Stimulated activated naive CD8-positive, alpha-beta T cell treated with anti-CD3 and anti-CD28 coated beads, Interleukin-15, amount 100 ng/mL, for 72 hours (primary cell): ENCODE measurements at regions not wholly inside any gene's neighbourhood (a gene's known extent, or its start where the extent isn't known, plus 50 kb on each side); places are given as distances from the start of the nearest gene placed in this dataset.

Experiments
- ATAC-seq: fragments of 150-1000 bp; cut with Tn5 transposase; 2 replicates; pipeline ENCODE4 v1.10.0; 2021; ENCODE audit warnings: mild to moderate bottlenecking, moderate library complexity
- DNase-seq, 2 donors: peaks; one replicate each; pipeline ENCODE4 v3.0.0; 2021 to 2022
- H3K27ac Mint-ChIP-seq, 2 donors: one replicate each; pipeline ENCODE4 v1.8.0; 2022; ENCODE audit warnings: mild to moderate bottlenecking in 2 of 2, mixed read lengths in 2 of 2, moderate library complexity in 2 of 2
- H3K27me3 Mint-ChIP-seq: one replicate; pipeline ENCODE4 v1.8.0; 2022; ENCODE audit warnings: mixed read lengths
- H3K4me1 Mint-ChIP-seq: one replicate; pipeline ENCODE4 v1.8.0; 2022; ENCODE audit warnings: mild to moderate bottlenecking, mixed read lengths
- H3K4me3 Mint-ChIP-seq, 2 donors: one replicate each; pipeline ENCODE4 v1.8.0; 2022; ENCODE audit warnings: mild to moderate bottlenecking in 2 of 2, mixed read lengths in 2 of 2, moderate library complexity in 1 of 2
- H3K9me3 Mint-ChIP-seq, 2 donors: one replicate each; pipeline ENCODE4 v1.8.0; 2022; ENCODE audit warnings: mixed read lengths in 2 of 2

GRCh38 chr12:92046557-92047392 is 98.9 kb downstream of the BTG1 start:
- Mint-ChIP-seq H3K9me3 (no peaks in the 10 kb centered on the region), H3K27ac (peak overlapping the region in 1 of 2 donors; percentile 40), H3K4me1 (peaks cover 64% of the 10 kb centered on the region), H3K4me3 (peak overlapping the region; percentile 26 to 48), H3K27me3 (no peaks in the 10 kb centered on the region)
- ATAC-seq = no peak
- no peak for DNase-seq

DNA sequence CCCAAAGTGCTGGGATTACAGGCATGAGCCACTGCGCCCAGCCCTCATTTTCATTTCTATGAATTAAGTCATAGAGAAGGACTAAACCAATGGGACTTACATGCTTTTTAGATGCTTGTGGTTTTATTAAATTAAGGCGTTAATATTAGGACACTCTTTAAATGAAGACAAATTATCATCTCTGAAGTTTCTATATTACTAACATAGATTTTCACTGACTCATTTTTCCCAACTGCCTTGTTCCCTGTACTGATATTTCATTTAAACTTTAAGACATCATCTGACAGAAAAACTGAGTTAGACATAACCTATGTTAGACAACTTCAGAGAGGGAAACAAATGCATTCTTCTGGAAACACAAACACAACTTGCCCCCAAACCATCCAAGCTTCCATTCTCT is 99.8 kb downstream of the BTG1 start:
- peak; percentile 75 for ATAC-seq

GRCh38 chr12:92044435-92044834 is 101.2 kb downstream of the BTG1 start:
- no peaks in the 10 kb centered on the region for H3K27me3 Mint-ChIP-seq
- DNase-seq (no peak), ATAC-seq (no peak)
- H3K9me3 Mint-ChIP-seq = no peaks in the 10 kb centered on the region
- H3K4me1 Mint-ChIP-seq = peaks cover 73% of the 10 kb centered on the region
- peak overlapping the region; percentile 4 to 7 for H3K4me3 Mint-ChIP-seq
- H3K27ac Mint-ChIP-seq = peak overlapping the region in 1 of 2 donors; percentile 27

More for the DNA sequence above, 99.8 kb downstream of the BTG1 start:
- peaks cover 64% of the 10 kb centered on the region for H3K4me1 Mint-ChIP-seq
- peak in 1 of 2 donors; percentile 46 for DNase-seq
- peak overlapping the region; percentile 35 to 48 for H3K4me3 Mint-ChIP-seq
- no peaks in the 10 kb centered on the region for H3K9me3 Mint-ChIP-seq
- H3K27me3 Mint-ChIP-seq = no peaks in the 10 kb centered on the region
- peak overlapping the region in 1 of 2 donors; percentile 62 for H3K27ac Mint-ChIP-seq

DNA sequence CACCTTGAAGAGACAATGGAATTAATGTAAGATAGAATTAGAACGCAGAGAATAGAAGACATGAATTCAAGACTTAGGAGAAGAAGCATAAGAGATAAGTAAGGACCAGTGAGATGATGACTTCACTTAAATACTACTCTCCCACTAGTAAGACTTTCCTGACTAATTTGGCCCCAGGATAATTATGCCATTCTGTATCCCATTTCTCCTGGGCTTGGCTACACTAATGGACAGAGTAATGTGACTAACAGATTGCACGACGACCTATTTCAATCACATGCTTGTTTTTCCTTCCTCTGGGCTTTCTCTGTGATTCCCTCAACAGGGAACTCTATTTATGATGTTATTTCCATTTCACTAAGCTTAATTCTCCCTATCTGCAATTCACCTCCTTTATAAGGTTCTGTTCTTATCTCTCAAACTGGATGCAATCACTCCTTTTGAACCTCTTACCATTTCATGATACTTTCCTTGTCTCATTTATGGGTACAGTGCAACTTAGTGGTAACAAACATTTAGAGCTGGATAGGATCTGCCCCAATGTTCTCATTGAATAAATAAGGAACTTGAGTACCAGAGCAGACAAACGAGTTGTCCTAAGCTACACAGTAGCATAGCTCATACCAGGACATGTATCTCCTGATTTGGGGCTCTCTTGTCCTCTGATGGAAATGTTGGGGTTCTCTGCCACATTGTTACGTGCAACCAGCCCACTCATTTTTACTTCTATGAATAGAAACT is 102.7 kb downstream of the BTG1 start:
- H3K27me3 Mint-ChIP-seq = no peaks in the 10 kb centered on the region
- DNase-seq = no peak
- peak overlapping the region in 1 of 2 donors; percentile 6 for H3K4me3 Mint-ChIP-seq
- peaks cover 77% of the 10 kb centered on the region for H3K4me1 Mint-ChIP-seq
- ATAC-seq = no peak
- no peaks in the 10 kb centered on the region for H3K9me3 Mint-ChIP-seq
- H3K27ac Mint-ChIP-seq = peak overlapping the region in 1 of 2 donors; percentile 55

DNA sequence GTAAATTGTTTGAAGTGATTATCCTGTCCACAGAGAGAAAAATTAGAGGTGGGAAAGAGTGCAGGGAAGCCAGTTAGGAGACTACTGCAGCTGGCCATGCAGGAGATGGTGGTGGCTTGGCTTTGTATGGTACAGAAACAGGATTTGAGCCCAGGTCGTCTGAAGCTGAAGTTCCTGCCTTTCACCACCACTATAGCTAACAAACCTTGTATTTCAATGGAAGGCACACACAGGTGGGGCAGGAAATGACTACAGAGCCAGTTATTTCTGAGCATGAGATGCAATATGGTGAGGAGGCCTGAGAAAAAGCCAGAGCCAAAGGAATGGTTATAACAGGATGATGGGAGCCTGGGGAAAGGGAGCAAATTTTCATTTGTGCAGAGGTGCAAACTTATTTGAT is 103.9 kb downstream of the BTG1 start:
- peak; percentile 61 for ATAC-seq
- peak in 1 of 2 donors; percentile 18 for DNase-seq
- Mint-ChIP-seq H3K4me1 (peaks cover 82% of the 10 kb centered on the region), H3K4me3 (no peak overlapping the region), H3K27ac (peak overlapping the region in 1 of 2 donors; percentile 50), H3K9me3 (no peaks in the 10 kb centered on the region), H3K27me3 (no peaks in the 10 kb centered on the region)

- ATAC-seq (no peak), DNase-seq (no peak)
- Mint-ChIP-seq H3K27ac (no peak overlapping the region), H3K4me1 (peaks cover 90% of the 10 kb centered on the region), H3K27me3 (no peaks in the 10 kb centered on the region), H3K9me3 (no peaks in the 10 kb centered on the region), H3K4me3 (peak overlapping the region; percentile 27 to 69)
These were observed 106.6 kb downstream of the BTG1 start for GRCh38 chr12:92039046-92039445.

- Mint-ChIP-seq H3K27me3 (no peaks in the 10 kb centered on the region), H3K4me1 (peaks cover 92% of the 10 kb centered on the region), H3K27ac (peak overlapping the region in 1 of 2 donors; percentile 51), H3K4me3 (peak overlapping the region; percentile 27 to 69), H3K9me3 (no peaks in the 10 kb centered on the region)
- no peak for DNase-seq
- peak; percentile 62 for ATAC-seq
These were observed 107.2 kb downstream of the BTG1 start for GRCh38 chr12:92038476-92038875.

GRCh38 chr12:92036771-92037453 is 108.7 kb downstream of the BTG1 start:
- H3K4me1 Mint-ChIP-seq = peaks cover 91% of the 10 kb centered on the region

GRCh38 chr12:92036061-92036620 is 109.5 kb downstream of the BTG1 start:
- peak overlapping the region; percentile 85 to 92 for H3K4me3 Mint-ChIP-seq
- peaks cover 91% of the 10 kb centered on the region for H3K4me1 Mint-ChIP-seq
- no peaks in the 10 kb centered on the region for H3K27me3 Mint-ChIP-seq
- DNase-seq (no peak), ATAC-seq (no peak)
- H3K9me3 Mint-ChIP-seq = no peaks in the 10 kb centered on the region
- peak overlapping the region in 1 of 2 donors; percentile 69 for H3K27ac Mint-ChIP-seq

More at GRCh38 chr12:92036771-92037453, 108.7 kb downstream of the BTG1 start:
- no peaks in the 10 kb centered on the region for H3K9me3 Mint-ChIP-seq
- ATAC-seq (no peak), DNase-seq (no peak)
- no peak overlapping the region for H3K27ac Mint-ChIP-seq
- H3K27me3 Mint-ChIP-seq = no peaks in the 10 kb centered on the region
- H3K4me3 Mint-ChIP-seq = no peak overlapping the region

- Mint-ChIP-seq H3K4me3 (peak overlapping the region; percentile 85 to 92), H3K27ac (peak overlapping the region; percentile 94 to 95), H3K27me3 (no peaks in the 10 kb centered on the region), H3K9me3 (no peaks in the 10 kb centered on the region), H3K4me1 (peaks cover 88% of the 10 kb centered on the region)
- ATAC-seq (no peak), DNase-seq (no peak)
These were observed 110.2 kb downstream of the BTG1 start for GRCh38 chr12:92035477-92035876.

DNA sequence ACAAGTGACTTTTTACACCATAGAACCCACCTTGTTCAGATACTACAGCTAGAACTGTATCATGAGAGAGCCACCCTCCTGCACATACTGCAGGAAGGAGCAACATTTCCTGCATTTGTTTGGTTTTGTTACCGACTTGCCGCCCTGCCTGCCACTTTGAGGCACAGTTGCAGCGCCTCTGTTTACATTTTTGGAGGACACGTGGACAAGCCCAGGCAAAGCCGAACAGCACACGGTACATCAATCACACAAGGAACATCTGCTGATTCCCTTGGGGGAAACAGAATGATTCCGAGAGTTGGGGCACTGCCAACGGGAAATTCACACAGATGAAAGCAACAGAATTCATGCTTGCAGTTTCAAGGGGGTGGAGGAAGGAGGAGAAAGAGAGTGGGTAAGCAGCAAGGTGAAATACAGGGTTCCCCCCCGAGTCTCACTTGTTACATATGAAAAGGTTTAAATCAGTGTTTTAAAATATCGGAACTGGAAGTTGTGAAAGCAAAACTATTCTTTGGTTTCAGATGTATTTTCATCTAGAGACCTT is 110.7 kb downstream of the BTG1 start:
- H3K4me1 Mint-ChIP-seq = peaks cover 88% of the 10 kb centered on the region
- peak overlapping the region; percentile 85 to 92 for H3K4me3 Mint-ChIP-seq
- DNase-seq = peak in 1 of 2 donors; percentile 43

DNA sequence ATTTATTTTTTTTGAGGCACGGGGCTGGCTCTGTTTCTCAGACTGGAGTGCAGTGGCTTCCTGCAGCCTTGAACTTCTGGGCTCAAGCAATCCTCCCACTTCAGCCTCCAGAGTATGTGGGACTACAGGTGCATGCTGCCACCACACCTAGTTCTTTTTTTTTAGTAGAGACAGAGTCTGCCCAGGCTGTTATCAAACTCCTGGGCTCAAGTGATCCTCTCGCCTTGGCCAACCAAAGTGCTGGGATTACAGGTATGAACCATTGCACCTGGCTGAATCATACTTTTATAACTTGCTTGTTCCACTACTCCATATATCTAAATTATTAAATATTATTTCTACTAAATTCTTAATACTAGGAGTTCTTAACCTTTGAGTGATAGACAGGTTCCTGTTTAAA is 111.6 kb downstream of the BTG1 start:
- Mint-ChIP-seq H3K27ac (no peak overlapping the region), H3K27me3 (no peaks in the 10 kb centered on the region), H3K9me3 (no peaks in the 10 kb centered on the region), H3K4me1 (peaks cover 93% of the 10 kb centered on the region), H3K4me3 (peak overlapping the region; percentile 85 to 92)
- DNase-seq = no peak
- ATAC-seq = no peak

More for the DNA sequence above, 110.7 kb downstream of the BTG1 start:
- H3K9me3 Mint-ChIP-seq = no peaks in the 10 kb centered on the region
- peak; percentile 57 for ATAC-seq
- no peaks in the 10 kb centered on the region for H3K27me3 Mint-ChIP-seq
- peak overlapping the region; percentile 94 to 95 for H3K27ac Mint-ChIP-seq

DNA sequence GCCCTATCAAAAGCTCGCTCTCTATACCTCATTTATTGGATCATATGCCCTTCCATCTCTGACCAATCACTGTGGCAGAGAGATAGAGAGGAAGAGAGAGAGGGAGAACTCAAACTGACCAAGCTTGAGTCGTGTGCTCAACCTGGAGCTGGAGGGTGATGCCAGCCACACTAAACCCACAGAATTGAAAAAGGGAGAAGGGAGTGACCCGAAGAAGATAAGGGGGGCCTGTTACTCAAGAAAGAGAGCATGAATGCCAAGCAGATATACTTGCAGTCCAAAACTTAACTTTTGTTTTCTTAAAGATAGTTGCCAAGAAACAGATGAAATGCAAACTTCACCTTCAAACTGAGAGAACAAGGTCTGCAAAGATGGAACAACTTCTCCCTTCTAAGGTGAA is 112.7 kb downstream of the BTG1 start:
- ATAC-seq (no peak), DNase-seq (no peak)
- H3K4me1 Mint-ChIP-seq = peaks cover 93% of the 10 kb centered on the region

GRCh38 chr12:92032101-92032500 is 113.5 kb downstream of the BTG1 start:
- no peak overlapping the region for H3K27ac Mint-ChIP-seq
- no peaks in the 10 kb centered on the region for H3K27me3 Mint-ChIP-seq
- ATAC-seq (no peak), DNase-seq (no peak)
- no peak overlapping the region for H3K4me3 Mint-ChIP-seq
- H3K4me1 Mint-ChIP-seq = peaks cover 92% of the 10 kb centered on the region
- no peaks in the 10 kb centered on the region for H3K9me3 Mint-ChIP-seq

More for the DNA sequence above, 112.7 kb downstream of the BTG1 start:
- peak overlapping the region in 1 of 2 donors; percentile 11 for H3K4me3 Mint-ChIP-seq
- H3K27me3 Mint-ChIP-seq = no peaks in the 10 kb centered on the region
- peak overlapping the region in 1 of 2 donors; percentile 91 for H3K27ac Mint-ChIP-seq
- no peaks in the 10 kb centered on the region for H3K9me3 Mint-ChIP-seq

DNA sequence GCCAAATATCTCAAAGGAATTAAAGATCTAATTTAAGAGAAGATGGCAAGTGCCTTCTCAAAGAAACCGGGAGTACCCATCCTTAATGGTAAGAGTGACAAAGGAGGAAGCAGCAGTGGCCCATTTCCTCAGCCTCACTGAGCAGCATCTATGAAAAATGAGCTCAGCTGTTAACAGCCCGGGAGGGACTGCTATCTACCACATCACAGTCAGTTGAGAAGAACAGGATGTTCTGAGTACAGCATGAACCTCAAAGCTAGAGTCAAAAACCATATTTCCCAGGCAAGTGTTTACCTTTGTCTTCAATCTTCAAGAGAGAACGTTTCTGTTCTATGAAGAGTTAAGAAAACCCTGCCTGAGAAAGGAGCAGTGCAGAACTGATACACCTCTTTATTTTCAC is 115.0 kb downstream of the BTG1 start:
- H3K27me3 Mint-ChIP-seq = no peaks in the 10 kb centered on the region
- no peaks in the 10 kb centered on the region for H3K9me3 Mint-ChIP-seq
- DNase-seq (peak; percentile 39 to 46), ATAC-seq (peak; percentile 96)
- peak overlapping the region; percentile 75 to 87 for H3K27ac Mint-ChIP-seq
- H3K4me1 Mint-ChIP-seq = peaks cover 89% of the 10 kb centered on the region
- peak overlapping the region; percentile 69 to 77 for H3K4me3 Mint-ChIP-seq
